ENCODE measurements at regions not wholly inside any gene's neighbourhood (a gene's known extent, or its start where the extent isn't known, plus 50 kb on each side); places are given as distances from the start of the nearest gene placed in this dataset.

DNA sequence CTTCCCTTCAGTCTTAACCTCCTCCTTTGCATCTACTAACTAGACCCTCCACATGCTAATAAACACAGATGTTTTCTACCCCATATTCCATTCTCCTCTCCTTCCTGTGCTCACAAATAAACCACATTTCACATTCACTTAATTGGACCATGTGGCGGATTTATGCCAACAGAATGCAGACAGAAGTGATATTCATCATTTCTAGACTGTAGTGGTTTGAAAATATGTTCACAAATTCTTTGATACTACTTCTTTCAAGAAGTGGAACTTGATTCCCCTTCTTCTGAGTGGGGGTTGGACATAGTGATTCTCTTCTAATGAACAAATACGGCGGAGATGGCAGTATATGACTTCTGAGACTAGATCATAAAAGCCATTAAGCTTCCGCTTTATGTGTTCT, 73.5 kb upstream of the SPTBN1 start:
- TF ChIP-seq, protein P1, sequence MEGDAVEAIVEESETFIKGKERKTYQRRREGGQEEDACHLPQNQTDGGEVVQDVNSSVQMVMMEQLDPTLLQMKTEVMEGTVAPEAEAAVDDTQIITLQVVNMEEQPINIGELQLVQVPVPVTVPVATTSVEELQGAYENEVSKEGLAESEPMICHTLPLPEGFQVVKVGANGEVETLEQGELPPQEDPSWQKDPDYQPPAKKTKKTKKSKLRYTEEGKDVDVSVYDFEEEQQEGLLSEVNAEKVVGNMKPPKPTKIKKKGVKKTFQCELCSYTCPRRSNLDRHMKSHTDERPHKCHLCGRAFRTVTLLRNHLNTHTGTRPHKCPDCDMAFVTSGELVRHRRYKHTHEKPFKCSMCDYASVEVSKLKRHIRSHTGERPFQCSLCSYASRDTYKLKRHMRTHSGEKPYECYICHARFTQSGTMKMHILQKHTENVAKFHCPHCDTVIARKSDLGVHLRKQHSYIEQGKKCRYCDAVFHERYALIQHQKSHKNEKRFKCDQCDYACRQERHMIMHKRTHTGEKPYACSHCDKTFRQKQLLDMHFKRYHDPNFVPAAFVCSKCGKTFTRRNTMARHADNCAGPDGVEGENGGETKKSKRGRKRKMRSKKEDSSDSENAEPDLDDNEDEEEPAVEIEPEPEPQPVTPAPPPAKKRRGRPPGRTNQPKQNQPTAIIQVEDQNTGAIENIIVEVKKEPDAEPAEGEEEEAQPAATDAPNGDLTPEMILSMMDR (conservative IDR thresholded peaks at IDR 0.05; ENCODE audit: low read length) = no peak
- no peak for TF ChIP-seq EZH2phosphoT487 (IDR thresholded peaks at IDR 0.05; ENCODE audit: borderline replicate concordance, low read depth, low read length)

Data from OCI-LY7 (cell line).